NCI-H460 (cell line): ENCODE measurements at regions not wholly inside any gene's neighbourhood (a gene's known extent, or its start where the extent isn't known, plus 50 kb on each side); places are given as distances from the start of the nearest gene placed in this dataset.
"Not testable (repeated sequence)": the region's sequence is repeated elsewhere in the genome, so short reads cannot be mapped to it uniquely, and the experiment has no call there.

Experiments used
- DNase-seq: peaks from one replicate; pipeline ENCODE4 v3.0.0-alpha.2; 2016; ENCODE audit warnings: low read depth; ENCODE audit errors: extremely low read depth

GRCh38 chr3:8112587-8112986 lies 389.0 kb upstream of the LMCD1 start:
- no peak for DNase-seq

- no peak for DNase-seq
Observed at GRCh38 chr3:8113626-8114025, 388.0 kb upstream of the LMCD1 start.

GRCh38 chr3:8128686-8129085 lies 372.9 kb upstream of the LMCD1 start:
- DNase-seq, result no peak

- no peak for DNase-seq
Observed at GRCh38 chr3:8136553-8136952, 365.1 kb upstream of the LMCD1 start.

GRCh38 chr3:8143186-8143585 lies 358.4 kb upstream of the LMCD1 start:
- DNase-seq, result no peak

- DNase-seq, result no peak
Observed at GRCh38 chr3:8145661-8146060, 356.0 kb upstream of the LMCD1 start.

GRCh38 chr3:8147711-8148110 lies 353.9 kb upstream of the LMCD1 start:
- no peak for DNase-seq

- DNase-seq, result no peak
Observed at GRCh38 chr3:8152821-8153418, 348.7 kb upstream of the LMCD1 start.

GRCh38 chr3:8153800-8154199 lies 347.8 kb upstream of the LMCD1 start:
- no peak for DNase-seq

- no peak for DNase-seq
Observed at GRCh38 chr3:8154617-8155016, 347.0 kb upstream of the LMCD1 start.

GRCh38 chr3:8156138-8156537 lies 345.5 kb upstream of the LMCD1 start:
- DNase-seq, result no peak

- DNase-seq, result no peak
Observed at GRCh38 chr3:8156831-8157230, 344.8 kb upstream of the LMCD1 start.

- no peak for DNase-seq
Observed at GRCh38 chr3:8157640-8158039, 344.0 kb upstream of the LMCD1 start.

GRCh38 chr3:8164145-8164544 lies 337.5 kb upstream of the LMCD1 start:
- no peak for DNase-seq

- DNase-seq, result no peak
Observed at GRCh38 chr3:8166014-8166413, 335.6 kb upstream of the LMCD1 start.

GRCh38 chr3:8170971-8171508 lies 330.6 kb upstream of the LMCD1 start:
- no peak for DNase-seq

- no peak for DNase-seq
Observed at GRCh38 chr3:8173892-8174291, 327.7 kb upstream of the LMCD1 start.

GRCh38 chr3:8176759-8177483 lies 324.7 kb upstream of the LMCD1 start:
- DNase-seq, result not testable (repeated sequence)

GRCh38 chr3:8178516-8178915 lies 323.1 kb upstream of the LMCD1 start:
- not testable (repeated sequence) for DNase-seq

GRCh38 chr3:8182904-8183303 lies 318.7 kb upstream of the LMCD1 start:
- DNase-seq, result no peak

GRCh38 chr3:8183627-8184026 lies 318.0 kb upstream of the LMCD1 start:
- DNase-seq, result no peak

- no peak for DNase-seq
Observed at GRCh38 chr3:8186213-8186612, 315.4 kb upstream of the LMCD1 start.
